ENCODE measurements at regions not wholly inside any gene's neighbourhood (a gene's known extent, or its start where the extent isn't known, plus 50 kb on each side); places are given as distances from the start of the nearest gene placed in this dataset.
"Not testable (repeated sequence)": the region's sequence is repeated elsewhere in the genome, so short reads cannot be mapped to it uniquely, and the experiment has no call there.

DNA sequence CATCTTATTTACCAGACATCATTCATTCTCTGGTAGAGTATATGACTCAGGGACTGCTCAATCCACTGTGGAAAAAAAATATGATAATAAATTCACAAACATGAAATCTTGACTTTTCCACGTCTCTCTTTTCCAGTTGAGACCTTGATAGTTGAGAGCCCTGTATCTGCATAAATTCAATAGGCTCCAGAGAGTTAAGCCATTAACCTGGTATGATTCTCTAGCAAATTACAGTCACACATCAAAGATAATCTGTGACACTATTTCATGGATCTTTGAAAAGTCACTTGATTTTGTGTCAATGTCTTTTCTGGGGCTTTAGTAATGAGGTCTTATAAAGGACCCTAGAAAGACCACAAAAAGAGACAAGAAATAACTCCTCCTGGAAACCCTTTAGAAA lies 154.2 kb upstream of the FOXG1 start:
- DNase-seq (ENCODE audit: low read depth): no peak

- no peak for DNase-seq (ENCODE audit: low read depth)
Observed at GRCh38 chr14:28613532-28613931, 153.1 kb upstream of the FOXG1 start.

DNA sequence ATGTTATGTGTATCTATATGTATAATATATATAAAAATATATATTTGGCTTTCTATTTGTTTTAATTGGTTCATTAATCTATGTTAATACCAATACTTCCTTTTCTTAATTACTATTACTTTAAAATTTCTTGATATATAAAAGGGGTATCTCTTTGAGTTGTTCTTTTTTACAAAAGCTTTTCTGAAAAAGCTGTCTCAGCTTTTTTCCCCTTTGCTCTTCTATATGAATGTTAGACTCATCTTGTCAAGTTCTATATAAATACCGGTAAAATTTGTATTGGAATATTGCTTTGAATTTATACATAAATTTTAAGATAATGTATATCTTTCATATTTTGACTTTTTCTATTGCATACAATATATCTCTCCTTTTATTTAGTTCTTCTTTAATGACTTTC lies 139.8 kb upstream of the FOXG1 start:
- no peak for DNase-seq (ENCODE audit: low read depth)

DNA sequence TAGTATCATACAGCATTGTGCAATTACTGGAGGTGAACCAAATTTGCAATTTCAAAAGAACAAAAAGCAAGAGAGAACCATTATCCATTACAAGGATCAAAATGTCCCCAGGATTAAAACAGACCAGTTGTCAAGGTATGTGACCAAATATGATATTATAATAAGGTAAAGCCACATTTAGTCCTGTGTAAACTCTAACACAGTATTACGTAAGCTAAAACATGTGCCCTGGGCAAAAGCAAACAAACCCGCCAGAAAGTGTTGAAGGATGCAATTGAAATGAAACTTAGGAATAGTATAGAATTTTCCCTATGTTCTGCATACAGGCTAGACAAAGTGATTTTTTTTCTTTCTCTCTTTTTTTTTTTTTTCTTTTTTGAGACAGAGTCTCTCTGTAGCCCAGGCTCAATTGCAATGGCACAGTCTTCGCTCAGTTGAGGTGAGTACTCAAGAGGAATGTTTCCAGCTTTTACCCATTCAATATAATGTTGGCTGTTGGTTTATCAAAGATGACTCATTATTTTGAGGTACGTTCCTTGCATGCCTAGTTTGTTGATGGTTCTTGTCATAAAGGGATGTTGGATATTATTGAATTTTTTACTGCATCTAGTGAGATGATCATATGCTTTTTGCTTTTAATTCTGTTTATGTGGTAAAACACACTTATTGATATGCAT lies 137.1 kb upstream of the FOXG1 start:
- no peak for DNase-seq (ENCODE audit: low read depth)

DNA sequence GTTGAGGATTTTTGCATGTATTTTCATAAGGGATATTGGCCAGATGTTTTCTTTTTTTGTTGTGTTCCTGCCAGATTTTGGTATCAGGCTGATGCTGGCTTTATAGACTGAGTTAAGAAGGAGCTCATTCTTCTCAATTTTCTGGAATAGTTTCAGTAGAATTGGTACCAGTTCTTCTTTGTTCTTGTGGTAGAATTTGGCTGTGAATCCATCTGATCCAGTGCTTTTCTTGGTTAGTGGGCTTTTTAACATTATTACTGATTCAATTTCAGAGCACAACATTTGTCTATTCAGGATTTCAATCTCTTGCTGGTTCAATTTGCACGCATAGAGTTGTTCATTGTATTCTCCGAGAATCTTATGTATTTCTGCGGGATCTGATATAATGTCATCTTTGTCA lies 136.5 kb upstream of the FOXG1 start:
- no peak for DNase-seq (ENCODE audit: low read depth)

DNA sequence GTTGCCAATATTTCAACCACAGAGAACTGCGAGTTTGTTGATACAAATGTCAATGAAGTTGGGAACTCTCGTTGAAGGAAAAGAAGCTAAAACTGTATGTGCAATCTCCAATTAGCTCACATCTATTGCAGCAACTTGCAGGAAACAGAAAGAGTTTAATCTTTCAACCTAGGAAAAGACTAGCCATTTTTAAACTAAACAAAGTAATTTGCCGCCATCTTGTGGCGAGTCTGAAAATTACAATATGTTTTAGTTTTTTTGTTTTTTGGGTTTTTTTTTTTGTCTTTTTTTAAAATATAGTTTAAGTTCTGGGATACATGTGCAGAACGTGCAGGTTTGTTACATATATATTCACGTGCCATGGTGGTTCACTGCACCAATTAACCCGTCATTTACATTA lies 131.2 kb upstream of the FOXG1 start:
- DNase-seq (ENCODE audit: low read depth): no peak

- not testable (repeated sequence) for DNase-seq (ENCODE audit: low read depth)
Observed at GRCh38 chr14:28635816-28636215, 130.8 kb upstream of the FOXG1 start.

DNA sequence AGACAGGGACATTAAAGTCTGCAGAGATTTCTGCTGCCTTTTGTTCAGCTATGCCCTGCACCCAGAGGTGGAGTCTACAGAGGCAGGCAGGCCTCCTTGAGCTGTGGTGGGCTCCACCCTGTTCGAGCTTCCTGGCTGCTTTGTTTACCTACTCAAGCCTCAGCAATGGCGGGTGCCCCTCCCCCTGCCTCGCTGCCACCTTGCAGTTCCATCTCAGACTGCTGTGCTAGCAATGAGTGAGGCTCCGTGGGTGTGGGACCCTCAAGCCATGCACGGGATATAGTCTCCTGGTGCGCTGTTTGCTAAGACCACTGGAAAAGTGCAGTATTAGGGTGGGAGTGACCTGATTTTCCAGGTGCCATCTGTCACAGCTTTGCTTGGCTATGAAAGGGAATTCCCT lies 125.4 kb upstream of the FOXG1 start:
- DNase-seq (ENCODE audit: low read depth): not testable (repeated sequence)

- no peak for DNase-seq (ENCODE audit: low read depth)
Observed at GRCh38 chr14:28651148-28651547, 115.4 kb upstream of the FOXG1 start.

GRCh38 chr14:28652782-28653181 lies 113.8 kb upstream of the FOXG1 start:
- DNase-seq (ENCODE audit: low read depth): no peak

DNA sequence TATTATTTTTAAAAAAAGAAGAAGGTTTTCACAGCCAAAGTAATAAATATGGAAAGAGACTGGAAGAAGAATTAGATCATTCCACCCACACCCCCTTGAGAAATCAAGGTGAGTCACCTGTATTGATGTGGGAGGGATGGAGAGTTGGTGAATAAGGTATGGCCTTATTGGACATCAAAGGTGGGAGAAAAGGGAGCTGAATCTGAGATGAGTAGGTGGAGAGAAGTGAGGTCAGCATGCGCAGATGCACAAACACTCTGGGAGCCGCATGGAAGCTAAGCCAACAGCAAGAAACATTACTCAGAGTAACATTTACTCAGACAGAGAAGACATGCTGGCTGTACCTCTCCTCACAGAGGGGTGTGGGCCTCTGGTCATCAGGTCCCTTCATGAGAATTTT lies 113.1 kb upstream of the FOXG1 start:
- DNase-seq (ENCODE audit: low read depth): no peak

- DNase-seq (ENCODE audit: low read depth): no peak
Observed at GRCh38 chr14:28656704-28657255, 109.8 kb upstream of the FOXG1 start.

- no peak for DNase-seq (ENCODE audit: low read depth)
Observed at GRCh38 chr14:28661171-28661772, 105.3 kb upstream of the FOXG1 start.

- no peak for DNase-seq (ENCODE audit: low read depth)
Observed at GRCh38 chr14:28666961-28667360, 99.6 kb upstream of the FOXG1 start.

- DNase-seq (ENCODE audit: low read depth): no peak
Observed at GRCh38 chr14:28671425-28671824, 95.2 kb upstream of the FOXG1 start.

- no peak for DNase-seq (ENCODE audit: low read depth)
Observed at GRCh38 chr14:28673056-28673455, 93.5 kb upstream of the FOXG1 start.

DNA sequence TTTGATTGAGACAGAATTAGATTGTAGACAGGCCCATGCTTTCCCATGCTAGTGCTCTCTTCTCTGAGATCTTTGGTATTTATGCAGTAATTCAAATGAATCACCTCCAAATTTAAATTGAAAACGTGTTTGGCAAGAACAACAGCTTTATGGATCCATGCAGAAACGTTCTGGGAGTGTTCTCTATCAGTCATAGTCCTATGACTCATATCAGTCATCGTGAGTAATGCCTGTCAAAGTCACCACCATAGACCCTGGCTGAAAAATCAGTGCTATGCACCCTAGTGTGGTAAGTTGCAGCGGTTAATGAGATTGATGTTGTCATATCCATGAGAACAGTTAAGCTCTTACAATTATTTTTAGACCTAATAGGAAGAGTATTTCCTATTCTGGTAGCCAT lies 90.1 kb upstream of the FOXG1 start:
- no peak for DNase-seq (ENCODE audit: low read depth)

- DNase-seq (ENCODE audit: low read depth): no peak
Observed at GRCh38 chr14:28677381-28677780, 89.2 kb upstream of the FOXG1 start.

- DNase-seq (ENCODE audit: low read depth): no peak
Observed at GRCh38 chr14:28678887-28679286, 87.7 kb upstream of the FOXG1 start.

GRCh38 chr14:28681681-28682080 lies 84.9 kb upstream of the FOXG1 start:
- no peak for DNase-seq (ENCODE audit: low read depth)

- DNase-seq (ENCODE audit: low read depth): no peak
Observed at GRCh38 chr14:28690029-28690692, 76.4 kb upstream of the FOXG1 start.

- no peak for DNase-seq (ENCODE audit: low read depth)
Observed at GRCh38 chr14:28695109-28695508, 71.5 kb upstream of the FOXG1 start.

GRCh38 chr14:28701733-28702132 lies 64.9 kb upstream of the FOXG1 start:
- no peak for DNase-seq (ENCODE audit: low read depth)
